Caco-2 (cell line): ENCODE measurements at regions not wholly inside any gene's neighbourhood (a gene's known extent, or its start where the extent isn't known, plus 50 kb on each side); places are given as distances from the start of the nearest gene placed in this dataset.

Experiments used
- BruUV-seq: library from RNA; stranded (reverse); fragments of 400-500 nt; replicated peaks from 2 replicates; lab custom pipeline; 2021; lab: Mats Ljungman, UMichigan
- CTCF ChIA-PET: fragments of 300-600 bp; sonication (Branson Sonifier 250); formaldehyde crosslinking; loops from one replicate; lab custom pipeline; 2022; ENCODE audit warnings: antibody characterized with exemption; lab: Charles Lee
- POLR2A ChIA-PET: fragments of 300-600 bp; sonication (Branson Sonifier 250); formaldehyde crosslinking; loops from one replicate; lab custom pipeline; 2022; ENCODE audit warnings: antibody characterized with exemption; lab: Charles Lee
- DNase-seq, 2 experiments: peaks; one replicate each; pipeline versions ENCODE4 v3.0.0 to v3.0.0-alpha.2; 2020 to 2022
- H3K27me3 ChIP-seq: replicated peaks from 2 replicates; pipeline ENCODE4 v1.6.0; 2011; ENCODE audit warnings: low read length; ENCODE audit not compliant: control insufficient read depth, insufficient read depth
- H3K36me3 ChIP-seq: 2 replicates; pipeline ENCODE4 v1.5.1; 2011; ENCODE audit warnings: low read length; ENCODE audit not compliant: control insufficient read depth, insufficient read depth
- H3K4me1 ChIP-seq: fragments of 250-450 bp; sonication (Bioruptor Pico); 2 replicates; pipeline ENCODE4 v1.5.1; 2020; ENCODE audit warnings: mild to moderate bottlenecking
- H3K4me3 ChIP-seq: 2 replicates; pipeline ENCODE4 v1.5.1; 2011; ENCODE audit warnings: low read depth, mild to moderate bottlenecking, control low read depth, low read length
- H3K9me3 ChIP-seq: fragments of 250-450 bp; sonication (Bioruptor Pico); 2 replicates; pipeline ENCODE4 v1.5.1; 2020; ENCODE audit warnings: mild to moderate bottlenecking, moderate library complexity
- H3K27ac Mint-ChIP-seq: one replicate; pipeline ENCODE4 v1.8.0; 2022; ENCODE audit warnings: mixed read lengths; ENCODE audit not compliant: unreplicated experiment
- H3K27me3 Mint-ChIP-seq: one replicate; pipeline ENCODE4 v1.8.0; 2022; ENCODE audit warnings: mixed read lengths; ENCODE audit not compliant: insufficient read depth, unreplicated experiment
- H3K36me3 Mint-ChIP-seq: one replicate; pipeline ENCODE4 v1.8.0; 2022; ENCODE audit warnings: mild to moderate bottlenecking, mixed read lengths; ENCODE audit not compliant: insufficient read depth, unreplicated experiment
- H3K4me1 Mint-ChIP-seq: one replicate; pipeline ENCODE4 v1.8.0; 2022; ENCODE audit warnings: low read depth, mixed read lengths; ENCODE audit not compliant: unreplicated experiment
- H3K4me3 Mint-ChIP-seq: one replicate; pipeline ENCODE4 v1.8.0; 2022; ENCODE audit warnings: mild to moderate bottlenecking, moderate library complexity, mixed read lengths; ENCODE audit not compliant: unreplicated experiment
- H3K9me3 Mint-ChIP-seq: one replicate; pipeline ENCODE4 v1.8.0; 2022; ENCODE audit warnings: mixed read lengths; ENCODE audit not compliant: unreplicated experiment
- CTCF ChIP-seq, 2 experiments: fragments of 200-600 bp in 1 of 2; IDR thresholded peaks; 1 replicate in 1 of 2; 2 replicates in 1 of 2; pipeline versions ENCODE4 v1.5.1 to v1.8.0; 2011 to 2022; ENCODE audit warnings: antibody characterized with exemption in 1 of 2, control low read depth in 1 of 2, inconsistent platforms in 1 of 2, low read depth in 1 of 2, low read length in 1 of 2, mild to moderate bottlenecking in 1 of 2, moderate library complexity in 1 of 2; ENCODE audit not compliant: insufficient read depth in 1 of 2, severe bottlenecking in 1 of 2, unreplicated experiment in 1 of 2
- intact Hi-C: fragments of 100-400 bp; cut with micrococcal nuclease; formaldehyde crosslinking; loops from one replicate; pipeline ENCODE4 v1.10.0; 2022; ENCODE audit not compliant: unreplicated experiment

- intact Hi-C loops, result no loop called here
- H3K4me1 Mint-ChIP-seq, result no peaks in the 10 kb centered on the region
- H3K36me3 Mint-ChIP-seq, result no peaks in the 10 kb centered on the region
- H3K27me3 Mint-ChIP-seq, result peaks cover 15% of the 10 kb centered on the region
- H3K36me3 ChIP-seq, result no peaks in the 10 kb centered on the region
- no peak overlapping the region for H3K4me3 Mint-ChIP-seq
- H3K4me3 ChIP-seq, result no peak overlapping the region
- no peaks in the 10 kb centered on the region for H3K4me1 ChIP-seq
- DNase-seq, result no peak
- H3K27ac Mint-ChIP-seq, result no peak overlapping the region
- TF ChIP-seq CTCF (IDR thresholded peaks at IDR 0.05; ENCODE audit: insufficient read depth in 1 of 2, low read depth in 1 of 2, low read length in 1 of 2, severe bottlenecking in 1 of 2, unreplicated experiment in 1 of 2), result no peak
- CTCF ChIA-PET, result no interaction called here
- no TSS peak for BruUV-seq
- no peaks in the 10 kb centered on the region for H3K9me3 Mint-ChIP-seq
- POLR2A ChIA-PET, result no interaction called here
- H3K27me3 ChIP-seq, result no peaks in the 10 kb centered on the region
- no peaks in the 10 kb centered on the region for H3K9me3 ChIP-seq
These were observed 155.7 kb upstream of the FAM78B start for GRCh38 chr1:166322470-166322869.

- Mint-ChIP-seq H3K4me3 (no peak overlapping the region), H3K4me1 (no peaks in the 10 kb centered on the region), H3K9me3 (no peaks in the 10 kb centered on the region), H3K36me3 (no peaks in the 10 kb centered on the region), H3K27me3 (peaks cover 9% of the 10 kb centered on the region), H3K27ac (no peak overlapping the region)
- no peaks in the 10 kb centered on the region for H3K27me3 ChIP-seq
- intact Hi-C loops, result no loop called here
- no peaks in the 10 kb centered on the region for H3K9me3 ChIP-seq
- ChIA-PET CTCF (no interaction called here), POLR2A (no interaction called here)
- no peak overlapping the region for H3K4me3 ChIP-seq
- BruUV-seq, result no TSS peak
- DNase-seq, result no peak
- H3K36me3 ChIP-seq, result no peaks in the 10 kb centered on the region
- H3K4me1 ChIP-seq, result no peaks in the 10 kb centered on the region
- TF ChIP-seq CTCF (IDR thresholded peaks at IDR 0.05; ENCODE audit: insufficient read depth in 1 of 2, low read depth in 1 of 2, low read length in 1 of 2, severe bottlenecking in 1 of 2, unreplicated experiment in 1 of 2), result no peak
These were observed 161.1 kb upstream of the FAM78B start for GRCh38 chr1:166327886-166328285.

- Histone ChIP-seq H3K4me3 (no peak overlapping the region), H3K9me3 (no peaks in the 10 kb centered on the region), H3K36me3 (no peaks in the 10 kb centered on the region), H3K4me1 (no peaks in the 10 kb centered on the region), H3K27me3 (no peaks in the 10 kb centered on the region)
- DNase-seq, result no peak
- Mint-ChIP-seq H3K27me3 (peaks cover 9% of the 10 kb centered on the region), H3K4me3 (no peak overlapping the region), H3K36me3 (no peaks in the 10 kb centered on the region), H3K27ac (no peak overlapping the region), H3K9me3 (no peaks in the 10 kb centered on the region), H3K4me1 (no peaks in the 10 kb centered on the region)
- CTCF ChIA-PET, result no interaction called here
- TF ChIP-seq CTCF (IDR thresholded peaks at IDR 0.05; ENCODE audit: insufficient read depth in 1 of 2, low read depth in 1 of 2, low read length in 1 of 2, severe bottlenecking in 1 of 2, unreplicated experiment in 1 of 2), result no peak
- POLR2A ChIA-PET, result no interaction called here
- no TSS peak for BruUV-seq
- intact Hi-C loops, result no loop called here
These were observed 162.2 kb upstream of the FAM78B start for GRCh38 chr1:166328956-166329355.
